Osteoblast (primary cell): ENCODE measurements at regions not wholly inside any gene's neighbourhood (a gene's known extent, or its start where the extent isn't known, plus 50 kb on each side); places are given as distances from the start of the nearest gene placed in this dataset.

Source experiments
- DNase-seq: peaks from one replicate; pipeline ENCODE4 v3.0.0; 2011; ENCODE audit warnings: low spot score, mixed read lengths; ENCODE audit not compliant: insufficient read length; ENCODE audit errors: missing footprints
- H2AFZ ChIP-seq: 2 replicates; pipeline ENCODE4 v1.6.0; 2011; ENCODE audit warnings: mild to moderate bottlenecking, low read length
- H3K27ac ChIP-seq: 2 replicates; pipeline ENCODE4 v1.5.1; 2011; ENCODE audit warnings: mild to moderate bottlenecking, low read depth, low read length, moderate library complexity
- H3K27me3 ChIP-seq: 2 replicates; pipeline ENCODE4 v1.6.0; 2012; ENCODE audit warnings: mild to moderate bottlenecking, control low read depth, inconsistent platforms, low read length, moderate library complexity; ENCODE audit not compliant: insufficient read depth
- H3K36me3 ChIP-seq: 2 replicates; pipeline ENCODE4 v1.5.1; 2011; ENCODE audit warnings: mild to moderate bottlenecking, low read length, control low read depth, moderate library complexity; ENCODE audit not compliant: insufficient read depth
- H3K4me1 ChIP-seq: 2 replicates; pipeline ENCODE4 v1.5.1; 2011; ENCODE audit warnings: mild to moderate bottlenecking, low read length, control low read depth, moderate library complexity; ENCODE audit not compliant: insufficient read depth
- H3K4me2 ChIP-seq: 2 replicates; pipeline ENCODE4 v1.6.0; 2011; ENCODE audit warnings: mild to moderate bottlenecking, low read length; ENCODE audit not compliant: insufficient read depth
- H3K4me3 ChIP-seq: fragments of 200-600 bp; sonication (generic); 3 replicates; pipeline ENCODE4 v1.5.1; 2012; ENCODE audit warnings: mild to moderate bottlenecking, low read length, inconsistent platforms; ENCODE audit not compliant: insufficient read depth
- H3K79me2 ChIP-seq: 2 replicates; pipeline ENCODE4 v1.6.0; 2012; ENCODE audit warnings: mild to moderate bottlenecking, low read length, control low read depth, inconsistent platforms; ENCODE audit not compliant: insufficient read depth
- H3K9me3 ChIP-seq: 2 replicates; pipeline ENCODE4 v1.5.1; 2011; ENCODE audit warnings: low read depth, low read length, control low read depth
- H4K20me1 ChIP-seq: 2 replicates; pipeline ENCODE4 v1.6.0; 2012; ENCODE audit warnings: mild to moderate bottlenecking, low read length, control low read depth; ENCODE audit not compliant: insufficient read depth
- CTCF ChIP-seq: IDR thresholded peaks from 2 replicates; pipeline ENCODE4 v1.5.1; 2011; ENCODE audit warnings: mild to moderate bottlenecking, low read depth, low read length, moderate library complexity; ENCODE audit errors: extremely low read depth

GRCh38 chr14:71523630-71524319 lies 408.5 kb upstream of the RGS6 start:
- no peak for DNase-seq
- no peaks in the 10 kb centered on the region for H3K36me3 ChIP-seq
- peak overlapping the region; percentile 33 for H3K4me2 ChIP-seq
- peaks cover 12% of the 10 kb centered on the region for H3K4me1 ChIP-seq
- TF ChIP-seq CTCF: no peak
- H3K9me3 ChIP-seq: no peaks in the 10 kb centered on the region
- H3K4me3 ChIP-seq: no peak overlapping the region
- peaks cover 87% of the 10 kb centered on the region for H3K79me2 ChIP-seq
- H3K27me3 ChIP-seq: no peaks in the 10 kb centered on the region
- H3K27ac ChIP-seq: no peak overlapping the region
- H2AFZ ChIP-seq: no peak overlapping the region
- no peaks in the 10 kb centered on the region for H4K20me1 ChIP-seq

GRCh38 chr14:71524320-71524982 lies 407.8 kb upstream of the RGS6 start:
- TF ChIP-seq CTCF: no peak
- Histone ChIP-seq H3K27me3 (no peaks in the 10 kb centered on the region), H3K9me3 (no peaks in the 10 kb centered on the region), H4K20me1 (no peaks in the 10 kb centered on the region), H3K4me2 (no peak overlapping the region), H3K4me3 (no peak overlapping the region), H2AFZ (no peak overlapping the region), H3K79me2 (peaks cover 81% of the 10 kb centered on the region), H3K36me3 (no peaks in the 10 kb centered on the region), H3K27ac (no peak overlapping the region), H3K4me1 (peaks cover 18% of the 10 kb centered on the region)
- no peak for DNase-seq

- H2AFZ ChIP-seq: no peak overlapping the region
- H3K27me3 ChIP-seq: no peaks in the 10 kb centered on the region
- no peaks in the 10 kb centered on the region for H3K9me3 ChIP-seq
- peaks cover 78% of the 10 kb centered on the region for H3K79me2 ChIP-seq
- no peaks in the 10 kb centered on the region for H3K36me3 ChIP-seq
- no peak overlapping the region for H3K4me3 ChIP-seq
- no peak for DNase-seq
- no peaks in the 10 kb centered on the region for H4K20me1 ChIP-seq
- H3K4me1 ChIP-seq: peaks cover 30% of the 10 kb centered on the region
- H3K27ac ChIP-seq: no peak overlapping the region
- TF ChIP-seq CTCF: no peak
- no peak overlapping the region for H3K4me2 ChIP-seq
Measured at GRCh38 chr14:71525663-71526221, 406.5 kb upstream of the RGS6 start.

- DNase-seq: no peak
- Histone ChIP-seq H3K27me3 (no peaks in the 10 kb centered on the region), H4K20me1 (no peaks in the 10 kb centered on the region), H2AFZ (no peak overlapping the region), H3K4me2 (no peak overlapping the region), H3K4me1 (peaks cover 29% of the 10 kb centered on the region), H3K4me3 (no peak overlapping the region), H3K27ac (no peak overlapping the region), H3K79me2 (peaks cover 77% of the 10 kb centered on the region), H3K9me3 (no peaks in the 10 kb centered on the region), H3K36me3 (no peaks in the 10 kb centered on the region)
- TF ChIP-seq CTCF: no peak
Measured at GRCh38 chr14:71526388-71526787, 405.8 kb upstream of the RGS6 start.
